ENCODE measurements at regions not wholly inside any gene's neighbourhood (a gene's known extent, or its start where the extent isn't known, plus 50 kb on each side); places are given as distances from the start of the nearest gene placed in this dataset.
A peak's percentile ranks its signal among the peaks of the same experiment; 100 is the strongest.

GRCh38 chr7:85705076-85705475 lies 518.2 kb upstream of the SEMA3D start:
- Histone ChIP-seq H3K9me3 (no peaks in the 10 kb centered on the region), H3K4me1 (no peaks in the 10 kb centered on the region), H3K36me3 (no peaks in the 10 kb centered on the region), H3K27me3 (no peaks in the 10 kb centered on the region), H3K27ac (no peak overlapping the region), H3K4me3 (no peak overlapping the region)
- intact Hi-C loops (cut with DNase I): no loop called here
- TF ChIP-seq CTCF (IDR thresholded peaks at IDR 0.05): no peak
- DNase-seq (no peak), ATAC-seq (no peak)

DNA sequence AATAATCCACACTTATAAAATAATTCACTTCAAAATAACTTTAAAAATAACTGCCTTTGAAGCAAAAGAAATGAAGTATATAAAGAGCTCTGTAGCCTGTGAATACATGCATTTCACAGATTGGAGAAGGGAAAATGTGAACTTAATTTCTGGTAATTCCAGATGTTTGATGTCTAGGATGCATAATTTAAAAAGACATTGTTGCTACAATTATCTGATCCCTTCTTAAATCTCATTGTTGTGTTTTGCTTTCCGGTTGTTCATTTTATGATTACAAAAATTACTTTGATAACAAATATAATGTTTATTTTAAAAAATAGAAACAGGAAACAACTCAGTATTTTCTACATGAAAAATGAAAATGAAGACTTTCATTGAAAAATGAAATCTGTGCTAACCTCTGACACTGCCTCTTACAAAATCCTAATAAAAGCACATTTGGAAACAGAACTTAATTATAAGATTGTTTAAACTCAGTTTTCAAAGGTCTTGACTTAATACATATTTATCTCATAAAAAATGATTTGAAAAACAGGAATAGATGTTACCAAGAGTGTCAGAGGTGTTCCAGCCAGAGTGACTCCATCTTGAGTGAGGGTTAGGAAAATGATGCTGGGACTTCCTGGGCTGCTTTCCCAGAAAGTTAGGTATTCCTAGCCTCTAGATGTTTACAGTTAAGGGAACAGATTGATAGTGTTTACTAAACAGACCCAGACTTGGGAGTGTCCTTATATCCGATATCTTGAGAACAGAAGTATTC lies 516.6 kb upstream of the SEMA3D start:
- ATAC-seq (no peak), DNase-seq (peak in 2 of 4 donors; percentile 67 to 73)
- H3K36me3 ChIP-seq: no peaks in the 10 kb centered on the region
- H3K9me3 ChIP-seq: no peaks in the 10 kb centered on the region
- intact Hi-C loops (cut with DNase I): no loop called here
- no peak for TF ChIP-seq CTCF (IDR thresholded peaks at IDR 0.05)
- H3K27ac ChIP-seq: no peak overlapping the region
- no peaks in the 10 kb centered on the region for H3K27me3 ChIP-seq
- no peaks in the 10 kb centered on the region for H3K4me1 ChIP-seq
- no peak overlapping the region for H3K4me3 ChIP-seq

- ATAC-seq (no peak), DNase-seq (no peak)
- no peak overlapping the region for H3K27ac ChIP-seq
- H3K4me1 ChIP-seq: no peaks in the 10 kb centered on the region
- intact Hi-C loops (cut with DNase I): no loop called here
- no peak overlapping the region for H3K4me3 ChIP-seq
- H3K9me3 ChIP-seq: no peaks in the 10 kb centered on the region
- H3K27me3 ChIP-seq: no peaks in the 10 kb centered on the region
- TF ChIP-seq CTCF (IDR thresholded peaks at IDR 0.05): no peak
- H3K36me3 ChIP-seq: no peaks in the 10 kb centered on the region
Measured at GRCh38 chr7:85702348-85702747, 515.5 kb upstream of the SEMA3D start.

DNA sequence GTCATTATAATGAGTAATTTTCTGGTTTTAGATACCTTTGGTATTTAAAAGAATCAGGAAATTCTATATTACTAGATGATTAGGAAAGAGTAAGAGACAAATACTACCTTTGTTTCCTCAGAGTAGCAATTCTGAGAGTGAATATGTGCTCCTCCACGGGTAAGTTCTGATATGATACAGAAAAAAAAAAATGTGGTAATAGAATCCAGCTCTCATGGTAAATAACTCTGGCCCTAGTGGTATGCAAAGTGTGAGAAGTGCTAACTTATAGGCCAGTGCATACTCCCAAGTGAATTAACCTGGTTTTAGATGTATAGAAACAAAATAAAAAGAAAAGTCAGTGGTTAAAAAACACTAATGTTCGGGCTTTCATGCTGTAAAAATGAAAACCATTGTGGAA lies 512.6 kb upstream of the SEMA3D start:
- Histone ChIP-seq H3K9me3 (no peaks in the 10 kb centered on the region), H3K4me1 (no peaks in the 10 kb centered on the region), H3K27ac (no peak overlapping the region), H3K27me3 (no peaks in the 10 kb centered on the region), H3K4me3 (no peak overlapping the region), H3K36me3 (no peaks in the 10 kb centered on the region)
- ATAC-seq (no peak), DNase-seq (no peak)
- intact Hi-C loops (cut with DNase I): no loop called here
- TF ChIP-seq CTCF (IDR thresholded peaks at IDR 0.05): no peak

DNA sequence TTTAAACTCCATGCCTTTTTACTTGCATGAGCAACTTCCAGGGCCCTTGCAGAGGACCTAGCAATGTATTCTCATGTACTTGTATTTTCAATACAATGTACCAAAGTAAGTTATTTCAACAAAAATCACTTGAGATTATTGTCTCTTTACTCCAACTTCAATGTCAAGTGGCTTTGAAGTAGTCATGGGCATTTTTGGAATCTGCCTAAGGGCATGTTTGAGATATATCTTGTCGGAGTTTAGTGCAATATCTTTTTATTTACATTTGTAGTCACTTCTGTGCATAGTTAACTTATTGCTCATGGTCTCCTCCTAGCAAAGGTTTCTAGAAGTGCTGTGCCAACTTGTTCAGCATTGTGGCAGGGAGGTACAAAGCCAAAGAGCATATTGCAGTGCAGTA lies 508.7 kb upstream of the SEMA3D start:
- no peak for TF ChIP-seq CTCF (IDR thresholded peaks at IDR 0.05)
- H3K4me3 ChIP-seq: no peak overlapping the region
- H3K36me3 ChIP-seq: no peaks in the 10 kb centered on the region
- no peaks in the 10 kb centered on the region for H3K27me3 ChIP-seq
- no peak overlapping the region for H3K27ac ChIP-seq
- intact Hi-C loops (cut with DNase I): no loop called here
- H3K9me3 ChIP-seq: no peaks in the 10 kb centered on the region
- ATAC-seq: peak; percentile 97
- DNase-seq: no peak
- no peaks in the 10 kb centered on the region for H3K4me1 ChIP-seq
